A673 (cell line): ENCODE measurements at regions not wholly inside any gene's neighbourhood (a gene's known extent, or its start where the extent isn't known, plus 50 kb on each side); places are given as distances from the start of the nearest gene placed in this dataset.
"Not testable (repeated sequence)": the region's sequence is repeated elsewhere in the genome, so short reads cannot be mapped to it uniquely, and the experiment has no call there.

Experiments
- BruUV-seq: library from RNA; stranded (reverse); fragments of 400-500 nt; replicated peaks from 2 replicates; lab custom pipeline; 2021; lab: Mats Ljungman, UMichigan
- CTCF ChIA-PET: fragments of 300-600 bp; sonication (Branson Sonifier 250); formaldehyde crosslinking; loops from one replicate; lab custom pipeline; 2022; ENCODE audit warnings: antibody characterized with exemption; lab: Charles Lee
- POLR2A ChIA-PET: fragments of 300-600 bp; sonication (Branson Sonifier 250); formaldehyde crosslinking; loops from one replicate; lab custom pipeline; 2022; ENCODE audit warnings: antibody characterized with exemption; ENCODE audit not compliant: low non-redundant PET; lab: Charles Lee
- DNase-seq: peaks from one replicate; pipeline ENCODE4 v3.0.0-alpha.2; 2015; ENCODE audit warnings: low spot score
- H3K27ac ChIP-seq: fragments of 200-600 bp; sonication (generic); 2 replicates; pipeline ENCODE4 v1.5.1; 2016; ENCODE audit warnings: mixed run types, low read depth, mild to moderate bottlenecking, mixed read lengths, antibody characterized with exemption, low read length; ENCODE audit not compliant: poor library complexity, severe bottlenecking
- H3K27me3 ChIP-seq: fragments of 200-600 bp; sonication (generic); replicated peaks from 2 replicates; pipeline ENCODE4 v1.6.1; 2017; ENCODE audit warnings: mixed run types, low read depth, mild to moderate bottlenecking, mixed read lengths, antibody characterized with exemption, low read length; ENCODE audit not compliant: insufficient read depth, poor library complexity
- H3K36me3 ChIP-seq: fragments of 200-600 bp; sonication (generic); 2 replicates; pipeline ENCODE4 v1.6.1; 2016; ENCODE audit warnings: mixed run types, mild to moderate bottlenecking, mixed read lengths, antibody characterized with exemption, low read length; ENCODE audit not compliant: insufficient read depth, poor library complexity, severe bottlenecking
- H3K4me1 ChIP-seq: fragments of 200-600 bp; sonication (generic); 2 replicates; pipeline ENCODE4 v1.6.1; 2017; ENCODE audit warnings: mixed run types, mild to moderate bottlenecking, mixed read lengths, antibody characterized with exemption, low read length; ENCODE audit not compliant: insufficient read depth, poor library complexity, severe bottlenecking
- H3K4me3 ChIP-seq: fragments of 200-600 bp; sonication (generic); 2 replicates; pipeline ENCODE4 v1.5.1; 2016; ENCODE audit warnings: low read depth, mixed run types, mild to moderate bottlenecking, mixed read lengths, low read length; ENCODE audit not compliant: poor library complexity, severe bottlenecking
- H3K9me3 ChIP-seq: fragments of 200-600 bp; sonication (generic); 2 replicates; pipeline ENCODE4 v1.6.1; 2016; ENCODE audit warnings: mixed run types, low read depth, mild to moderate bottlenecking, mixed read lengths, antibody characterized with exemption, low read length; ENCODE audit not compliant: poor library complexity, severe bottlenecking
- EZH2 ChIP-seq: fragments of 200-600 bp; sonication (generic); IDR thresholded peaks from 2 replicates; pipeline ENCODE4 v1.6.1; 2017; ENCODE audit warnings: borderline replicate concordance, low read depth, mild to moderate bottlenecking, mixed read lengths, antibody characterized with exemption, low read length; ENCODE audit not compliant: poor library complexity, severe bottlenecking
- intact Hi-C: fragments of 100-400 bp; cut with micrococcal nuclease; formaldehyde crosslinking; loops from one replicate; pipeline ENCODE4 v1.10.0; 2022; ENCODE audit not compliant: unreplicated experiment
- TF ChIP-seq, protein P1 (sequence below): fragments of 300-800, 200-600 bp; sonication (generic); conservative IDR thresholded peaks from 2 replicates; pipeline ENCODE4 v1.5.1; 2017; ENCODE audit warnings: low read depth, mild to moderate bottlenecking, antibody characterized with exemption, low read length, moderate library complexity, mixed read lengths

DNA sequence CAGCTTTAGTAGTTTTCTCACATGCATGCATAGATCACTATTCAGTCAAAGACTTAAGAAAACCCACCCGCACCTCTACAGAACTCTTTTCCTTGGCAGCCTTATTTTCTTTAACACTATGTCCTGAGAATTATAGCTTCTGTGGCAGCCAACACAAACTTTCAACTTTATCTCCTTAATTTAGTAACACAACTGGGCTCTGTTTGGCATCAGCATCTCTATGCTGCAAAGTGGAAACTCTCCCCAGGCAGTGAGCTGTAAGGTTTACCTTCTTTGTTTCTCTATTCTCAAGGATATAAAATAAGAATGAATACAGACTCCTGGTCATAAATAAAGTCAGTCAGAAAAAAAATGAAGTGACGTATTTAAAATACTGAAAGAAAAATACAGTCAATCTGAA is 115.2 kb upstream of the PPP1R9A start:
- Histone ChIP-seq H3K4me3 (no peak overlapping the region), H3K27me3 (no peaks in the 10 kb centered on the region), H3K27ac (no peak overlapping the region), H3K9me3 (no peaks in the 10 kb centered on the region), H3K36me3 (no peaks in the 10 kb centered on the region), H3K4me1 (no peaks in the 10 kb centered on the region)
- intact Hi-C loops = no loop called here
- CTCF ChIA-PET = no interaction called here
- POLR2A ChIA-PET = no interaction called here
- BruUV-seq = no TSS peak
- TF ChIP-seq, protein P1, sequence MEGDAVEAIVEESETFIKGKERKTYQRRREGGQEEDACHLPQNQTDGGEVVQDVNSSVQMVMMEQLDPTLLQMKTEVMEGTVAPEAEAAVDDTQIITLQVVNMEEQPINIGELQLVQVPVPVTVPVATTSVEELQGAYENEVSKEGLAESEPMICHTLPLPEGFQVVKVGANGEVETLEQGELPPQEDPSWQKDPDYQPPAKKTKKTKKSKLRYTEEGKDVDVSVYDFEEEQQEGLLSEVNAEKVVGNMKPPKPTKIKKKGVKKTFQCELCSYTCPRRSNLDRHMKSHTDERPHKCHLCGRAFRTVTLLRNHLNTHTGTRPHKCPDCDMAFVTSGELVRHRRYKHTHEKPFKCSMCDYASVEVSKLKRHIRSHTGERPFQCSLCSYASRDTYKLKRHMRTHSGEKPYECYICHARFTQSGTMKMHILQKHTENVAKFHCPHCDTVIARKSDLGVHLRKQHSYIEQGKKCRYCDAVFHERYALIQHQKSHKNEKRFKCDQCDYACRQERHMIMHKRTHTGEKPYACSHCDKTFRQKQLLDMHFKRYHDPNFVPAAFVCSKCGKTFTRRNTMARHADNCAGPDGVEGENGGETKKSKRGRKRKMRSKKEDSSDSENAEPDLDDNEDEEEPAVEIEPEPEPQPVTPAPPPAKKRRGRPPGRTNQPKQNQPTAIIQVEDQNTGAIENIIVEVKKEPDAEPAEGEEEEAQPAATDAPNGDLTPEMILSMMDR = no peak
- no peak for TF ChIP-seq EZH2
- no peak for DNase-seq

DNA sequence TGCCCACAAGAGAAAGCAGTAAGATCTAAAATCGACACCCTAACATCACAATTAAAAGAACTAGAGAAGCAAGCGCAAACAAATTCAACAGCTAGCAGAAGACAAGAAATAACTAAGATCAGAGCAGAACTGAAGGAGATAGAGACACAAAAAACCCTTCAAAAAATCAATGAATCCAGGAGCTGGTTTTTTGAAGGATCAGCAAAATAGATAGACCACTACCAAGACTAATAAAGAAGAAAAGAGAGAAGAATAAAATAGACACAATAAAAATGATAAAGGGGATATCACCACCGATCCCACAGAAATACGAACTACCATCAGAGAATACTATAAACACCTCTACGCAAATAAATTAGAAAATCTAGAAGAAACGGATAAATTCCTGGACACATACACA is 110.0 kb upstream of the PPP1R9A start:
- H3K9me3 ChIP-seq, DNase-seq, BruUV-seq, H3K4me1 ChIP-seq, H3K36me3 ChIP-seq, H3K27ac ChIP-seq, POLR2A ChIA-PET, intact Hi-C loops, H3K27me3 ChIP-seq, H3K4me3 ChIP-seq, CTCF ChIA-PET: not testable (repeated sequence)

DNA sequence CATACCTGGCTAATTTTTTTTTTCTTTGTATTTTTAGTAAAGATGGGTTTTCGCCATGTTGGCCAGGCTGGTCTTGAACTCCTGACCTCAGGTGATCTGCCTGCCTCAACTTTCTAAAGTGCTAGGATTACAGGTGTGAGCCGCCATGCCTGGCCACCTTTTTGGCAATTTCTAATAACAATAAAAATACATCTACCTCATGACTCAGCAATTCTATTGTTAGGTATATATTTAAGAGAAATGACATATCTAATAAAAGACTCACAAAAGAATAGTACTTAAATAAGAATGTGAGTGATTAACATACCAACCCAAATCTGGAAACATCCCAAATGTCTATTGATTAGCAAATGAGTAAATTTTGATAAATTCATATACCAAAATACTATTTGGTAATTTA is 103.6 kb upstream of the PPP1R9A start:
- Histone ChIP-seq H3K27me3 (no peaks in the 10 kb centered on the region), H3K9me3 (no peaks in the 10 kb centered on the region), H3K4me1 (peaks cover 6% of the 10 kb centered on the region), H3K36me3 (no peaks in the 10 kb centered on the region), H3K4me3 (no peak overlapping the region), H3K27ac (no peak overlapping the region)
- TF ChIP-seq EZH2 = no peak
- TF ChIP-seq, protein P1 = no peak
- ChIA-PET POLR2A (no interaction called here), CTCF (no interaction called here)
- intact Hi-C loops = no loop called here
- BruUV-seq = no TSS peak
- DNase-seq = no peak

DNA sequence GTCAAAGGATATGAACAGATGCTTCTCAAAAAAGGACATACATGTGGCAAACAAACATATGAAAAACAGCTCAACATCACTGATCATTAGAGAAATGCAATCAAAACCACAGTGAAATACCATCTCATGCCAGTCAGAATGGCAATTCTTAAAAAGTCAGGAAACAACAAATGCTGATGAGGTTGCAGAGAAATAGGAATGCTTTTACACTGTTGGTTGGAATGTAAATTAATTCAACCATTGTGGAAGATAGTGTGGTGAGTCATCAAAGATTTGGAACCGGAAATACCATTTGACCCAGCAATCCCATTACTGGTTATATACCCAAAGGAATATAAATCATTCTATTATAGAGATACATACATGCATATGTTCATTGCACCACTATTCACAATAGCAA is 98.7 kb upstream of the PPP1R9A start:
- H3K27me3 ChIP-seq, BruUV-seq, CTCF ChIA-PET, POLR2A ChIA-PET, H3K36me3 ChIP-seq, H3K9me3 ChIP-seq, H3K4me3 ChIP-seq, intact Hi-C loops: not testable (repeated sequence)
- peaks cover 18% of the 10 kb centered on the region for H3K4me1 ChIP-seq
- peak overlapping the region; percentile 36 for H3K27ac ChIP-seq
- DNase-seq = peak; percentile 83
